ENCODE measurements at regions not wholly inside any gene's neighbourhood (a gene's known extent, or its start where the extent isn't known, plus 50 kb on each side); places are given as distances from the start of the nearest gene placed in this dataset.

GRCh38 chr9:16198996-16199395 is 646.2 kb downstream of the CCDC171 start:
- ATAC-seq, result no peak

GRCh38 chr9:16202221-16202620 is 649.4 kb downstream of the CCDC171 start:
- ATAC-seq (no peak), FAIRE-seq (no peak), DNase-seq (ENCODE audit: low read depth in 1 of 2, low spot score in 1 of 2) (no peak)
- H3K4me3 ChIP-seq, result no peak overlapping the region
- H3K27ac ChIP-seq, result peak overlapping the region; percentile 88
- peaks cover 39% of the 10 kb centered on the region for H3K4me1 ChIP-seq
- no peaks in the 10 kb centered on the region for H3K9me3 ChIP-seq
- no peak for TF ChIP-seq CBX2 (IDR thresholded peaks at IDR 0.05; ENCODE audit: borderline replicate concordance, low read depth)
- TF ChIP-seq HES2 (IDR thresholded peaks at IDR 0.05), result no peak
- TF ChIP-seq FOSL2 (IDR thresholded peaks at IDR 0.05), result no peak
- no peak for TF ChIP-seq FOSL2 (CRISPR knock-in tag; IDR thresholded peaks at IDR 0.05)
- no peak for TF ChIP-seq ZFP36 (IDR thresholded peaks at IDR 0.05; ENCODE audit: borderline replicate concordance, partially characterized antibody)
- TF ChIP-seq FOXS1 (CRISPR knock-in tag; IDR thresholded peaks at IDR 0.05), result no peak
- no peak for TF ChIP-seq BHLHE40 (IDR thresholded peaks at IDR 0.05; ENCODE audit: low read depth, low read length)
- TF ChIP-seq HOXB5 (CRISPR knock-in tag; IDR thresholded peaks at IDR 0.05), result no peak
- TF ChIP-seq HEYL (CRISPR knock-in tag; IDR thresholded peaks at IDR 0.05), result no peak
- no peak for TF ChIP-seq JUN (IDR thresholded peaks at IDR 0.05)
- no peak for TF ChIP-seq NPAS2 (CRISPR knock-in tag; IDR thresholded peaks at IDR 0.05; ENCODE audit: borderline replicate concordance)
- no peak for TF ChIP-seq EHF (CRISPR knock-in tag; IDR thresholded peaks at IDR 0.05)
- TF ChIP-seq TP53 (CRISPR knock-in tag; IDR thresholded peaks at IDR 0.05), result no peak
- no peak for TF ChIP-seq HDAC2 (IDR thresholded peaks at IDR 0.05)
- no peak for TF ChIP-seq POLR2AphosphoS2 (conservative IDR thresholded peaks at IDR 0.05; ENCODE audit: low read length)
- no peak for TF ChIP-seq ZC3H11A (IDR thresholded peaks at IDR 0.05)
- no peak for TF ChIP-seq HOXB13 (CRISPR knock-in tag; IDR thresholded peaks at IDR 0.05; ENCODE audit: low read depth)
- CTCF ChIA-PET, result interaction anchor here (0.7 to 1.3 kb wide), 7 partner anchors 8 to 333 kb away, joined by 3 to 5 read pairs (median 3); no protein-coding TSS in a partner anchor
- 48% methylated on average over 1 of the region's 1 CpG for whole genome bisulfite sequencing (ENCODE audit: missing lambda C conversion rate)
- POLR2A ChIA-PET, result interaction anchor here (0.7 to 3.0 kb wide), 4 partner anchors 11 to 503 kb away, joined by 3 to 25 read pairs (median 7); no protein-coding TSS in a partner anchor
- H3K4me2 ChIP-seq, result peak overlapping the region; percentile 81

More at GRCh38 chr9:16198996-16199395, 646.2 kb downstream of the CCDC171 start:
- FAIRE-seq, result no peak
- DNase-seq (ENCODE audit: low read depth in 1 of 2, low spot score in 1 of 2), result no peak
- Histone ChIP-seq H3K4me3 (no peak overlapping the region), H3K4me1 (peaks cover 29% of the 10 kb centered on the region), H3K27ac (peak overlapping the region in 1 of 2 experiments; percentile 47; a peak in 3 of 6 replicates), H3K9me3 (no peaks in the 10 kb centered on the region), H3K4me2 (no peak overlapping the region)
- ChIA-PET POLR2A (interaction anchor here (0.7 kb wide), 1 partner anchor 35 kb away, joined by 4 read pairs; no protein-coding TSS in a partner anchor), CTCF (interaction anchor here (0.5 to 1.2 kb wide), 2 partner anchors 40 to 216 kb away, joined by 4 read pairs; no protein-coding TSS in a partner anchor)
- TF ChIP-seq NR3C1 (IDR thresholded peaks at IDR 0.05) (no peak), TP53 (CRISPR knock-in tag; IDR thresholded peaks at IDR 0.05) (no peak), BCL3 (IDR thresholded peaks at IDR 0.05) (no peak), FOSL2 (IDR thresholded peaks at IDR 0.05) (no peak), FOSL2 (CRISPR knock-in tag; IDR thresholded peaks at IDR 0.05) (no peak), HOXA7 (CRISPR knock-in tag; IDR thresholded peaks at IDR 0.05) (no peak), RFX5 (IDR thresholded peaks at IDR 0.05) (no peak)
- 88% methylated on average over 6 of the region's 6 CpGs for WGBS (ENCODE audit: missing lambda C conversion rate)

- ATAC-seq (peak; percentile 99 to 100), FAIRE-seq (peak; percentile 97), DNase-seq (ENCODE audit: low read depth in 1 of 2, low spot score in 1 of 2) (peak; percentile 87 to 90)
- peak overlapping the region; percentile 81 for H3K4me2 ChIP-seq
- peaks cover 40% of the 10 kb centered on the region for H3K4me1 ChIP-seq
- WGBS (ENCODE audit: missing lambda C conversion rate), result 57% methylated on average over 17 of the region's 17 CpGs
- H3K27ac ChIP-seq, result peak overlapping the region; percentile 88
- no peak overlapping the region for H3K4me3 ChIP-seq
- TF ChIP-seq POLR2A (IDR thresholded peaks at IDR 0.05; ENCODE audit: low read length) (no peak), SMC3 (IDR thresholded peaks at IDR 0.05) (peak; percentile 43; the same call in 2 of the 3 replicates), GATA3 (IDR thresholded peaks at IDR 0.05; ENCODE audit: borderline replicate concordance) (peak; percentile 76), JUNB (IDR thresholded peaks at IDR 0.05) (peak; percentile 66), FOSL2 (IDR thresholded peaks at IDR 0.05) (peak; percentile 78), FOSL2 (CRISPR knock-in tag; IDR thresholded peaks at IDR 0.05) (peak; percentile 88), BCL3 (IDR thresholded peaks at IDR 0.05) (0 out of 3 replicates have a peak, but pooled peaks have one; percentile 19), EP300 (IDR thresholded peaks at IDR 0.05) (peak in 1 of 2 experiments; percentile 81; a peak in 2 of 5 replicates), JUN (IDR thresholded peaks at IDR 0.05) (peak in 1 of 2 experiments; percentile 75; a peak in 3 of 5 replicates), MAX (IDR thresholded peaks at IDR 0.05) (peak; percentile 21; the same call in 1 of the 2 replicates), CBX2 (IDR thresholded peaks at IDR 0.05; ENCODE audit: borderline replicate concordance, low read depth) (no peak), CEBPB (IDR thresholded peaks at IDR 0.05) (peak in 1 of 2 experiments; percentile 58; a peak in 1 of 4 replicates), BHLHE40 (IDR thresholded peaks at IDR 0.05; ENCODE audit: low read depth, low read length) (no peak), PBX3 (IDR thresholded peaks at IDR 0.05) (peak; percentile 70), HOXB13 (CRISPR knock-in tag; IDR thresholded peaks at IDR 0.05; ENCODE audit: low read depth) (no peak), RAD21 (conservative IDR thresholded peaks at IDR 0.05 in 1 of 2, IDR thresholded peaks at IDR 0.05 in 1 of 2) (peak; percentile 11 to 39; a peak in 2 of 5 replicates)
- ChIA-PET POLR2A (interaction anchor here (0.6 to 3.0 kb wide), 8 partner anchors 10 to 646 kb away, joined by 4 to 25 read pairs (median 4); no protein-coding TSS in a partner anchor), CTCF (interaction anchor here (0.7 to 1.4 kb wide), 11 partner anchors 9 to 424 kb away, joined by 3 to 5 read pairs (median 3); no protein-coding TSS in a partner anchor)
- H3K9me3 ChIP-seq, result no peaks in the 10 kb centered on the region
Observed at GRCh38 chr9:16202914-16203728, 650.3 kb downstream of the CCDC171 start.
